HL-60 (cell line): ENCODE measurements at regions not wholly inside any gene's neighbourhood (a gene's known extent, or its start where the extent isn't known, plus 50 kb on each side); places are given as distances from the start of the nearest gene placed in this dataset.

Experiments
- GABPA ChIP-seq: IDR thresholded peaks from 2 replicates; pipeline ENCODE4 v1.6.1; 2012; ENCODE audit warnings: low read depth
- POLR2AphosphoS5 ChIP-seq: IDR thresholded peaks from 2 replicates; pipeline ENCODE4 v1.6.1; 2012; ENCODE audit warnings: low read depth
- SPI1 ChIP-seq: IDR thresholded peaks from 2 replicates; pipeline ENCODE4 v1.6.1; 2012; ENCODE audit warnings: low read depth, mild to moderate bottlenecking, borderline replicate concordance
- TF ChIP-seq, protein P1 (sequence below): IDR thresholded peaks from one replicate; pipeline ENCODE4 v1.5.1; 2011; ENCODE audit warnings: low read length, control low read depth, inconsistent platforms; ENCODE audit not compliant: insufficient read depth
- TF ChIP-seq, protein P2 (sequence below): IDR thresholded peaks from 2 replicates; pipeline ENCODE4 v1.6.1; 2012; ENCODE audit warnings: low read depth; ENCODE audit not compliant: insufficient replicate concordance

DNA sequence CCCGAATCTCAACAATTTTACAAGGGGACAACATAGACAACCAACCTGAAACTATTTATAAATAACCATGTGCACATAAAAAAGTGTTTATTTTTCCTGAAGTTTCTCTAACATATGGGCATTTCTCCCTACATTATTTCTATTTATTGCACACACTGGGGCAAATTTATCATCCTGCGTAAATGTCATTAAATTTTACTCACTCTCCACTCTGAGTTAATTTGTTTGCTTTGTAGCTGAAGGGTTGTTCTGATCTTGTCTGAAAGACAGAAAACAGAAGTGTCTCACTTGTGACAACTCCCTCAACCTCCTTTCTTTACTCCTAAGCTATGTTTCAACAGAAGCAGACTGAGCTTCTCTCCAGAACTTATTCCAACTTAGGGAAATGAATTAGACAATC lies 194.2 kb downstream of the HIPK3 start:
- TF ChIP-seq, protein P1, sequence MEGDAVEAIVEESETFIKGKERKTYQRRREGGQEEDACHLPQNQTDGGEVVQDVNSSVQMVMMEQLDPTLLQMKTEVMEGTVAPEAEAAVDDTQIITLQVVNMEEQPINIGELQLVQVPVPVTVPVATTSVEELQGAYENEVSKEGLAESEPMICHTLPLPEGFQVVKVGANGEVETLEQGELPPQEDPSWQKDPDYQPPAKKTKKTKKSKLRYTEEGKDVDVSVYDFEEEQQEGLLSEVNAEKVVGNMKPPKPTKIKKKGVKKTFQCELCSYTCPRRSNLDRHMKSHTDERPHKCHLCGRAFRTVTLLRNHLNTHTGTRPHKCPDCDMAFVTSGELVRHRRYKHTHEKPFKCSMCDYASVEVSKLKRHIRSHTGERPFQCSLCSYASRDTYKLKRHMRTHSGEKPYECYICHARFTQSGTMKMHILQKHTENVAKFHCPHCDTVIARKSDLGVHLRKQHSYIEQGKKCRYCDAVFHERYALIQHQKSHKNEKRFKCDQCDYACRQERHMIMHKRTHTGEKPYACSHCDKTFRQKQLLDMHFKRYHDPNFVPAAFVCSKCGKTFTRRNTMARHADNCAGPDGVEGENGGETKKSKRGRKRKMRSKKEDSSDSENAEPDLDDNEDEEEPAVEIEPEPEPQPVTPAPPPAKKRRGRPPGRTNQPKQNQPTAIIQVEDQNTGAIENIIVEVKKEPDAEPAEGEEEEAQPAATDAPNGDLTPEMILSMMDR, result no peak
- TF ChIP-seq, protein P2, sequence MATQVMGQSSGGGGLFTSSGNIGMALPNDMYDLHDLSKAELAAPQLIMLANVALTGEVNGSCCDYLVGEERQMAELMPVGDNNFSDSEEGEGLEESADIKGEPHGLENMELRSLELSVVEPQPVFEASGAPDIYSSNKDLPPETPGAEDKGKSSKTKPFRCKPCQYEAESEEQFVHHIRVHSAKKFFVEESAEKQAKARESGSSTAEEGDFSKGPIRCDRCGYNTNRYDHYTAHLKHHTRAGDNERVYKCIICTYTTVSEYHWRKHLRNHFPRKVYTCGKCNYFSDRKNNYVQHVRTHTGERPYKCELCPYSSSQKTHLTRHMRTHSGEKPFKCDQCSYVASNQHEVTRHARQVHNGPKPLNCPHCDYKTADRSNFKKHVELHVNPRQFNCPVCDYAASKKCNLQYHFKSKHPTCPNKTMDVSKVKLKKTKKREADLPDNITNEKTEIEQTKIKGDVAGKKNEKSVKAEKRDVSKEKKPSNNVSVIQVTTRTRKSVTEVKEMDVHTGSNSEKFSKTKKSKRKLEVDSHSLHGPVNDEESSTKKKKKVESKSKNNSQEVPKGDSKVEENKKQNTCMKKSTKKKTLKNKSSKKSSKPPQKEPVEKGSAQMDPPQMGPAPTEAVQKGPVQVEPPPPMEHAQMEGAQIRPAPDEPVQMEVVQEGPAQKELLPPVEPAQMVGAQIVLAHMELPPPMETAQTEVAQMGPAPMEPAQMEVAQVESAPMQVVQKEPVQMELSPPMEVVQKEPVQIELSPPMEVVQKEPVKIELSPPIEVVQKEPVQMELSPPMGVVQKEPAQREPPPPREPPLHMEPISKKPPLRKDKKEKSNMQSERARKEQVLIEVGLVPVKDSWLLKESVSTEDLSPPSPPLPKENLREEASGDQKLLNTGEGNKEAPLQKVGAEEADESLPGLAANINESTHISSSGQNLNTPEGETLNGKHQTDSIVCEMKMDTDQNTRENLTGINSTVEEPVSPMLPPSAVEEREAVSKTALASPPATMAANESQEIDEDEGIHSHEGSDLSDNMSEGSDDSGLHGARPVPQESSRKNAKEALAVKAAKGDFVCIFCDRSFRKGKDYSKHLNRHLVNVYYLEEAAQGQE, result no peak
- no peak for TF ChIP-seq GABPA
- no peak for TF ChIP-seq POLR2AphosphoS5
- TF ChIP-seq SPI1, result no peak
